Pulmonary artery endothelial cell (primary cell): ENCODE measurements at regions not wholly inside any gene's neighbourhood (a gene's known extent, or its start where the extent isn't known, plus 50 kb on each side); places are given as distances from the start of the nearest gene placed in this dataset.
"Not testable (repeated sequence)": the region's sequence is repeated elsewhere in the genome, so short reads cannot be mapped to it uniquely, and the experiment has no call there.

Source experiments
- DNase-seq: peaks from one replicate; pipeline ENCODE4 v3.0.0-alpha.2; 2011; ENCODE audit warnings: low read depth, low spot score

GRCh38 chr15:94987085-94987484, 755.7 kb downstream of the MCTP2 start:
- no peak for DNase-seq

- DNase-seq: no peak
Measured at GRCh38 chr15:94991718-94992117, 760.4 kb downstream of the MCTP2 start.

- DNase-seq: no peak
Measured at GRCh38 chr15:95009635-95010034, 778.3 kb downstream of the MCTP2 start.

- no peak for DNase-seq
Measured at GRCh38 chr15:95013381-95013780, 782.0 kb downstream of the MCTP2 start.

GRCh38 chr15:95016511-95017229, 785.3 kb downstream of the MCTP2 start:
- DNase-seq: no peak

- peak; percentile 81 for DNase-seq
Measured at GRCh38 chr15:95017666-95018328, 786.4 kb downstream of the MCTP2 start.

GRCh38 chr15:95018888-95019545, 787.7 kb downstream of the MCTP2 start:
- DNase-seq: peak; percentile 81

GRCh38 chr15:95019907-95020306, 788.5 kb downstream of the MCTP2 start:
- no peak for DNase-seq

GRCh38 chr15:95021816-95022215, 790.5 kb downstream of the MCTP2 start:
- no peak for DNase-seq

GRCh38 chr15:95024351-95024750, 793.0 kb downstream of the MCTP2 start:
- DNase-seq: no peak

- DNase-seq: no peak
Measured at GRCh38 chr15:95025924-95026728, 794.8 kb downstream of the MCTP2 start.

GRCh38 chr15:95027981-95028380, 796.6 kb downstream of the MCTP2 start:
- no peak for DNase-seq

- DNase-seq: no peak
Measured at GRCh38 chr15:95032156-95032555, 800.8 kb downstream of the MCTP2 start.

- no peak for DNase-seq
Measured at GRCh38 chr15:95035106-95035505, 803.7 kb downstream of the MCTP2 start.

- no peak for DNase-seq
Measured at GRCh38 chr15:95041297-95041696, 809.9 kb downstream of the MCTP2 start.

GRCh38 chr15:95043236-95043932, 812.0 kb downstream of the MCTP2 start:
- DNase-seq: not testable (repeated sequence)

GRCh38 chr15:95043933-95044313, 812.6 kb downstream of the MCTP2 start:
- no peak for DNase-seq

GRCh38 chr15:95044745-95045417, 813.5 kb downstream of the MCTP2 start:
- no peak for DNase-seq

- DNase-seq: no peak
Measured at GRCh38 chr15:95051861-95052260, 820.5 kb downstream of the MCTP2 start.

GRCh38 chr15:95059346-95059905, 828.1 kb downstream of the MCTP2 start:
- no peak for DNase-seq
